GM12872 (cell line): ENCODE measurements at regions not wholly inside any gene's neighbourhood (a gene's known extent, or its start where the extent isn't known, plus 50 kb on each side); places are given as distances from the start of the nearest gene placed in this dataset.

Experiments
- TF ChIP-seq, protein P1 (sequence below): IDR thresholded peaks from 3 replicates; pipeline ENCODE4 v1.5.1; 2011; ENCODE audit warnings: low read depth, mild to moderate bottlenecking, low read length, moderate library complexity; ENCODE audit not compliant: insufficient read depth

DNA sequence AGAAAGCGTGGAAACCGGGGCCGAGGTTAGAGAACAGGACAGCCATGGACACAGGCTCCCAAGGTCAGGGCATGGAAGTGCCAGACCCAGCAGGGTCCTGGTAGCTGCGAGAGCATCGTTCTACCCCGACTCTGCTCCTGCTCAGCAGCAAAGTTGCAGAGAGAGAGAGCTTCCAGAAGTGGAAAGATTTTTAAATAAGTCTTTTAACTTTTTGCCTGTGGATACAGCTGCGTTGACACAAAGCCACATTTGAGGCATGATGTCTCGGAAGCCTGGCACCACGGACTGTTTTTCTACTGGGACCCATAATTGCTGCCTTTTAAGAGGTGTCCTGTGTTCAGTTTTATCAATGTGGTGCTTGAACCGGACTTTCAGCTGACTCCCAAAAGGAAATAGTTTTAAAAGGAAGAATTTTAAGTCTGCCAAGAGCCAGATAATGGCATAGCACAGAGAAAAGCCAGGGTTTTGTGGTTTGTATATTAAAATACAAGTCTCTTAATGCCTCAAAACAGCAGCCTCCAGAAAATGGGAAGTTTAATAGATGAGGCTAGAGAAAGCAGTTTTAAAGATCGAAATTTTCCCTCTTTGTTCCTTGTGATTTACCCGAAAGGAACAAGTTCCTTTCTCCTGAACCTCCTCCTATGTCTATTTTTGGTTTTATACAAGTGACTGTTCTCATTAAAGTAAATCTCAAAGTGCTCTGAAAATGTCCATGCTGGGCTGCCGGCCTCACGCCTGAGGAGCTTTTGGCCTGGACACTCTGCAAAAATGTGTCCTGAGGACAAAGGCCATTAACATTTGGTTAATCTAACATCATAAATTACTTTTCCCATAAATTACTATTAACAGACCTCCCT, 91.5 kb downstream of the RIN2 start:
- TF ChIP-seq, protein P1, sequence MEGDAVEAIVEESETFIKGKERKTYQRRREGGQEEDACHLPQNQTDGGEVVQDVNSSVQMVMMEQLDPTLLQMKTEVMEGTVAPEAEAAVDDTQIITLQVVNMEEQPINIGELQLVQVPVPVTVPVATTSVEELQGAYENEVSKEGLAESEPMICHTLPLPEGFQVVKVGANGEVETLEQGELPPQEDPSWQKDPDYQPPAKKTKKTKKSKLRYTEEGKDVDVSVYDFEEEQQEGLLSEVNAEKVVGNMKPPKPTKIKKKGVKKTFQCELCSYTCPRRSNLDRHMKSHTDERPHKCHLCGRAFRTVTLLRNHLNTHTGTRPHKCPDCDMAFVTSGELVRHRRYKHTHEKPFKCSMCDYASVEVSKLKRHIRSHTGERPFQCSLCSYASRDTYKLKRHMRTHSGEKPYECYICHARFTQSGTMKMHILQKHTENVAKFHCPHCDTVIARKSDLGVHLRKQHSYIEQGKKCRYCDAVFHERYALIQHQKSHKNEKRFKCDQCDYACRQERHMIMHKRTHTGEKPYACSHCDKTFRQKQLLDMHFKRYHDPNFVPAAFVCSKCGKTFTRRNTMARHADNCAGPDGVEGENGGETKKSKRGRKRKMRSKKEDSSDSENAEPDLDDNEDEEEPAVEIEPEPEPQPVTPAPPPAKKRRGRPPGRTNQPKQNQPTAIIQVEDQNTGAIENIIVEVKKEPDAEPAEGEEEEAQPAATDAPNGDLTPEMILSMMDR = no peak

DNA sequence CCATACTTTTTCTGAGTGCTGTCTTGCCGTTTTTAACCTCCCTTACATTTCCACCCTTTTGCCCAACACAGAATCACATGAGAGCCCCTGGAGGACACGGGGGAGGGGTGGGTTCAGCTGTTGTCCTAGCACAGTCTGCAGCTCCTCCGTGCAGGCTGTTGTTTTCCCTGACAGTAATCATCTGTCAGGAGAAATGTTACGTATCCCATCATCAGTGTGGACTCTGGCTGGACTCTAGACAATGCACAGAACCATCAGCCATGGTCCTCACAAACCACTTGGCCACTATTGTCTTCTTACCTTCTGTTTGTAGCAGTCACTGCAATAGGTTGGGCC, 92.1 kb downstream of the RIN2 start:
- TF ChIP-seq, protein P1 = no peak

DNA sequence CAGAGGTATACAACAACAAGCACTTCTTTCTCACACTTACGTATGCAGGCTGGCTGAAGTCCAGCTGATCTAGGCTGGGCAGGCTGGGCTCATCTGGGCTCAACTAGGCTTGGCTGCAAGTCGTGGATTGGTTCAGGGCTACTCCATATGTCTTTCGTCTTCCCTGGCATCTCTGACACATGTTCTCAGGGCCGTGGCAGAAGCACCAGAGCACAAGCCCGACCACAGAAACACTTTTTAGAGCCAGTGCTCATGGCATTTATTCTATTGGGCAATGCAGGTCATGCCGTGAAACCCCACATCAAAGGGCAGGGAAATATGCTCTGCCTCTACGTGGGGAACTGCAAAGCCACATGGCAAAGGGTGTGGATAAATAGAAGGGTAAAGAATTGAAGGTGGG, 93.8 kb downstream of the RIN2 start:
- TF ChIP-seq, protein P1 = no peak

DNA sequence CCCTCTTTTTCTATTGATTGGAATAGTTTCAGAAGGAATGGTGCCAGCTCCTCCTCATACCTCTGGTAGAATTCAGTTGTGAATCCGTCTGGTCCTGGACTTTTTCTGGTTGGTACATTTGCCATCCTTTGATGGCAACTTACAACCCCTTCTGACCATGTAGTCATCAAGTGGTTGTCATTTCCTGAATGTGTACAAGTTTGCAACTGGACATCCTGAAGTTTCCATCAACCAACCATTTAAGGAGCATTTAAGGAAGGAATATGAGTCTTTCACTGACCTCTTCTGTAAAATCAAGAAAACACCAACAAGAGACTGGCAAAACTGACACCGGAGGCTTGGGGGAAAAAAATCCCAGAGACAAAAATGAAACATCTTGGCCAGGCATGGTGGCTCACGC, 97.4 kb downstream of the RIN2 start:
- TF ChIP-seq, protein P1 = no peak

DNA sequence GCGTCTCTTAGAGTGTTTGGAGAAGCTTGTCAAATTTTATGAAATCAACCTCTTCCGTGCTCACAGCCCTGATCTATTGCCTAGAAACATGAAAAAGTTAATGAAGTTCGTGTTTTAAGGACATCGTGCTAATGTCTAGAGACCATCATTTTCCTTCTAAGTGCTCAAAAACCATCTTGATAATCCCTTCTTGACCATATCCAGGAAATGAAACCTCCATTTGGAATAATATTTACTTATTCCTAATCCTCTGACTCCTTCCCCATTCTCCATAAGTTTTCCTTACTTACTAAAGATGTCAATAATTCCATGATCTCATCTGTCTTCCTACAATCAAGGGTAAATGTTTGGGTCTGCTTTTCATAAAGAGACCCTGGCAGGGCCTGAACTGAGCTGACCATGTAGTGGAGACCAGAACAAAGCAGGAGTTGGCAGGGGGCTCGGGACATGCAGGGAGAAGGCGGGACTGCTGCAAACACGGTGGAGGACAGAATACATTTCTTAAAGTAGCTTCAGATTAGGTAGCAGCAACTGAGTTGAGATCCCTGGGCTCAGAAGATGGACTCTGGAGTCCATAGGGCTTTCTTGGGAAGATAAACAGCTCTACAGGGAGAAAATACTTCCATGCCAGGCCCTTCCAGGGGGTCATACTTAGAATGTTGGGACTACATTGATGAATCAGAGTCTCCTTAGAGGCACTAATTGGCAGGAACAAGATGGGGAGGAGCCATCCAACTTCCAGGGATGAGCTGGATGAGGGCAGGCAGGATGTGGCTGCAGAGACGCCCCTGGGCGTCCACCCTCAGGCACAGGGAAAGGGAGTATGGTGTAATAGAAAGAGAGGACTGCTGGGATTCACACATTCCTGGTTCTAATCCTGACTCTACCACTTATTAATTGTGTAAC, 100.7 kb downstream of the RIN2 start:
- TF ChIP-seq, protein P1 = no peak

DNA sequence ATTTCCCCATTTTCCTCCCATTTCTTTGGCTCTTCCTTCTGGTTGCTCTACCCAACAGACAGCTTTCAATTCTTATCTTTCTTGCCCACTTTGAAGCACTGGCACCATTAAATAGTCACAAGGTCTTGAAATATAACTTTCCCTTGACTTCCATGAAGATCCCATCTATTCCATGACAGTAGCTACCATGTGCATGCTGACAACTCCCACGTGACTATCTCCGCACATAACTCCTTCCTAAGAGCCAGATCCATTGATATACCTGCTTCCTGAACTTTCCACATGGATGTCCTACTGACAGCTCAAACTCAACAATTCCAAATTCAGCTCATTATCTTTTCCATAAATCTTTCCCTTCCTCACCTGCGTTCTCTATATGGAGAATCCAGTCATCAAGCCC, 101.4 kb downstream of the RIN2 start:
- TF ChIP-seq, protein P1 = no peak

DNA sequence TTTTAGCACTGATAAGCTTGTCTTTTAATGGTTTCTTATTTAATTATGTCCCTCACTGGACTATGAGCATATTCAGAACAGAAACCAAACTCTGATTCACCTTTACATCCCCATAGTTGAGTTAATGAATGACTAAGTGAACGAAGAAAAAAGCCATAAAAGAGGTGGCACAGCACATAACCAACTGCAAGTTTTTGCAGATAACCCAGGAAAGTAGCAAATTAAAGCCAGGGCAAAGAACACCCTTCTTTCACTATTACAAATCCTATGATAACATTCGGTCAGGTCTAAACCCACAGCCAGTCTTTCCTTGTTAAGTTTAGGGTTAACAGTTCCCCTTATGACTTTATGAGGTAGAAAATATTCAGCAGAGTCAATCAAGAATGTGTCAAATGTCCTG, 102.7 kb downstream of the RIN2 start:
- TF ChIP-seq, protein P1 = no peak
